K562 (cell line): ENCODE measurements at regions not wholly inside any gene's neighbourhood (a gene's known extent, or its start where the extent isn't known, plus 50 kb on each side); places are given as distances from the start of the nearest gene placed in this dataset.

Experiments
- ATAC-seq: fragments of 200-7000 bp; cut with Tn5 transposase; 3 replicates; pipeline ENCODE4 v1.9.1; 2020; ENCODE audit warnings: moderate library complexity
- BruUV-seq: library from RNA; stranded (reverse); fragments of 400-500 nt; replicated peaks from 2 replicates; lab custom pipeline; 2021; lab: Mats Ljungman, UMichigan
- CTCF ChIA-PET: fragments of 300-600 bp; formaldehyde crosslinking; extraction: SDS; loops from one replicate; lab custom pipeline; 2021; ENCODE audit warnings: low intra/inter-chr PET ratio; lab: Yijun Ruan, JAX
- POLR2A ChIA-PET: fragments of 300-600, 350-650 bp; sonication (Branson Sonifier 250); formaldehyde crosslinking; extraction: SDS; loops from one replicate; lab custom pipeline; 2021; ENCODE audit warnings: antibody characterized with exemption, inconsistent platforms; lab: Yijun Ruan, JAX
- DNase-seq, 4 experiments: peaks; one replicate each; pipeline versions ENCODE4 v3.0.0 to v3.0.0-alpha.2; 2011 to 2018; ENCODE audit warnings: low spot score in 3 of 4, mixed read lengths in 3 of 4; ENCODE audit errors: extremely low read depth in 1 of 4
- FAIRE-seq: peaks from 2 replicates; lab custom pipeline; 2011; peaks lifted over from hg19 to GRCh38; lab: Jason Lieb, UNC
- H2AFZ ChIP-seq: 2 replicates; pipeline ENCODE4 v1.6.0; 2011; ENCODE audit warnings: low read depth, low read length, control low read depth, inconsistent platforms
- H3K27ac ChIP-seq: fragments of 200-600 bp; 3 replicates; pipeline ENCODE4 v1.8.0; 2011; ENCODE audit warnings: low read depth, mild to moderate bottlenecking, control low read depth, inconsistent platforms, low read length, moderate library complexity, mixed read lengths; ENCODE audit errors: extremely low read depth
- H3K27me3 ChIP-seq, 2 experiments: fragments of 300-600 bp in 1 of 2; 2 replicates in 1 of 2; 3 replicates in 1 of 2; pipeline versions ENCODE4 v1.6.0 to v1.8.0; 2011; ENCODE audit warnings: inconsistent platforms in 2 of 2, low read length in 2 of 2, mild to moderate bottlenecking in 1 of 2, mixed read lengths in 1 of 2, moderate library complexity in 1 of 2; ENCODE audit not compliant: control insufficient read depth in 2 of 2, insufficient read depth in 2 of 2
- H3K36me3 ChIP-seq: fragments of 300-600 bp; 3 replicates; pipeline ENCODE4 v1.8.0; 2011; ENCODE audit warnings: mild to moderate bottlenecking, low read length, inconsistent platforms; ENCODE audit not compliant: control insufficient read depth, insufficient read depth
- H3K4me1 ChIP-seq, 2 experiments: fragments of 200-600 bp in 1 of 2; replicated peaks in 1 of 2; 2 replicates in 1 of 2; 3 replicates in 1 of 2; pipeline versions ENCODE4 v1.5.1 to v1.8.0; 2011; ENCODE audit warnings: inconsistent platforms in 2 of 2, low read length in 2 of 2, mild to moderate bottlenecking in 1 of 2, mixed read lengths in 1 of 2, moderate library complexity in 1 of 2; ENCODE audit not compliant: control insufficient read depth in 2 of 2, insufficient read depth in 2 of 2
- H3K4me2 ChIP-seq: 2 replicates; pipeline ENCODE4 v1.6.1; 2011; ENCODE audit warnings: low read length, control low read depth, inconsistent platforms, mixed read lengths; ENCODE audit not compliant: insufficient read depth
- H3K4me3 ChIP-seq: fragments of 200-600 bp; sonication (generic), shearing (Covaris generic); 2 replicates; pipeline ENCODE4 v1.5.1; 2016; ENCODE audit warnings: control low read depth, inconsistent platforms
- H3K79me2 ChIP-seq: fragments of 200-600 bp; 3 replicates; pipeline ENCODE4 v1.8.0; 2011; ENCODE audit warnings: low read length, inconsistent platforms; ENCODE audit not compliant: control insufficient read depth, insufficient read depth
- H3K9ac ChIP-seq, 2 experiments: 2 replicates each; pipeline versions ENCODE4 v1.6.0 to v1.6.1; 2011; ENCODE audit warnings: low read depth in 2 of 2, low read length in 2 of 2, control low read depth in 1 of 2, inconsistent platforms in 1 of 2, mild to moderate bottlenecking in 1 of 2, mixed read lengths in 1 of 2; ENCODE audit not compliant: insufficient read depth in 1 of 2
- H3K9me1 ChIP-seq: one replicate; pipeline ENCODE4 v1.6.0; 2011; ENCODE audit warnings: inconsistent platforms, mild to moderate bottlenecking, low read length, moderate library complexity; ENCODE audit not compliant: control insufficient read depth, insufficient read depth
- H3K9me3 ChIP-seq: replicated peaks from 2 replicates; pipeline ENCODE4 v1.5.1; 2011; ENCODE audit warnings: low read depth, low read length, inconsistent platforms; ENCODE audit not compliant: control insufficient read depth, insufficient read depth
- H4K20me1 ChIP-seq: replicated peaks from 2 replicates; pipeline ENCODE4 v1.6.1; 2011; ENCODE audit warnings: low read length, inconsistent platforms, mixed read lengths; ENCODE audit not compliant: control insufficient read depth, insufficient read depth
- CC2D1A ChIP-seq: fragments of 450-650 bp; IDR thresholded peaks from 2 replicates; pipeline ENCODE4 v1.6.1; 2017; ENCODE audit warnings: mild to moderate bottlenecking
- NBN ChIP-seq: fragments of 450-650 bp; IDR thresholded peaks from 2 replicates; pipeline ENCODE4 v1.6.1; 2016; ENCODE audit warnings: low read depth, mild to moderate bottlenecking
- NCOA4 ChIP-seq: fragments of 450-650 bp; IDR thresholded peaks from 2 replicates; pipeline ENCODE4 v1.6.1; 2018; ENCODE audit warnings: mild to moderate bottlenecking; ENCODE audit not compliant: partially characterized antibody
- POLR3G ChIP-seq: IDR thresholded peaks from 2 replicates; pipeline ENCODE4 v1.6.1; 2011; ENCODE audit not compliant: insufficient read length, insufficient replicate concordance; ENCODE audit errors: extremely low read depth
- SMAD1 ChIP-seq: fragments of 150-350 bp; IDR thresholded peaks from 2 replicates; pipeline ENCODE4 v1.6.1; 2014; ENCODE audit warnings: low read length, low read depth; ENCODE audit not compliant: partially characterized antibody
- STAT5A ChIP-seq: IDR thresholded peaks from 2 replicates; pipeline ENCODE4 v1.6.1; 2012; ENCODE audit warnings: low read length, inconsistent platforms, borderline replicate concordance
- WGBS: fragments of 100-300 bp; shearing (Covaris generic); methylation state at CpG from one replicate; pipeline ENCODE4 v1.1.6; 2016; ENCODE audit warnings: low coverage, mixed read lengths; ENCODE audit not compliant: insufficient coverage; ENCODE audit errors: missing lambda C conversion rate; 5-methylcytosine and 5-hydroxymethylcytosine counted together
- in situ Hi-C: fragments of 300-500 bp; cut with MboI; formaldehyde crosslinking; loops from 4 replicates; pipeline ENCODE4 v1.15.0; 2018; ENCODE audit warnings: inconsistent platforms, mixed read lengths
- intact Hi-C: fragments of 100-400 bp; cut with micrococcal nuclease; formaldehyde crosslinking; loops from 2 replicates; pipeline ENCODE4 v1.14.2; 2022
- TF ChIP-seq, protein P1 (sequence below): sonication (generic); formaldehyde crosslinking; IDR thresholded peaks from 2 replicates; pipeline ENCODE4 v1.8.0; 2023; ENCODE audit warnings: mild to moderate bottlenecking, missing genetic modification reagents
- TF ChIP-seq, protein P2 (sequence below): fragments of 450-650 bp; IDR thresholded peaks from 2 replicates; pipeline ENCODE4 v1.7.0; 2016; ENCODE audit warnings: borderline replicate concordance
- TF ChIP-seq, protein P3 (sequence below): sonication (generic); formaldehyde crosslinking; IDR thresholded peaks from 2 replicates; pipeline ENCODE4 v1.8.1; 2023; ENCODE audit warnings: mild to moderate bottlenecking, missing genetic modification reagents

DNA sequence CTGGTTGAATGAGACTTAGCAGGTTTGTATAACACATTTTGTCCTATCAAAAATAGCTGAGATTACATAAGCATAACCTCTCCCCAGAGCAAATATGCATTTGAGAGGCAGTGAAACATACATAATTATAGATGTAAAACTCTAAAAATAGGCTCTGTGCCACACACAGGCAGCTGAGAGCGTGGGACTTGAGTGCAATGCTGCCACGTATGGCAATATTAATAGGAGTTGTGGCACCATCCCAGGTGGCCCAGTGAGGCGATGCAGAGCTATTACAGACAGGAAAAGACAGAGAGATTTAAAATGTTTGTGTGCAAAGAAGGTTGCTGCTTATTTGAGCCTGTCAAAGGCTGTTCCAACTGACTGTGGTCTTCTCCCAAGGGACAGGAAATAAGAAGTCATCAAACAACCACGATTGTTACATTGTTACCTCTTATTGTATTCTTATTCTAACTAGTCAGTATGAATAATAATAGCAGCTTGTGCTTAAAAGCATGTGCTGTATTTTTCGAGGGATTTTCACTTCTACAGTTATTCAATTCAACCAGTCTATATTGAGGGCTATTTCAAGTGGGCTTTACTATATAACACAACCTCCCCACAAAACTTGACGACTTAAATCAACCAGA, 116.5 kb downstream of the SALL1 start:
- DNase-seq = no peak
- no peak for ATAC-seq
- no peak overlapping the region for H3K4me3 ChIP-seq
- intact Hi-C loops = no loop called here
- no peaks in the 10 kb centered on the region; the same call in 1 of the 2 replicates for H4K20me1 ChIP-seq
- POLR2A ChIA-PET = interaction anchor here (1.2 to 1.5 kb wide), 2 partner anchors 10 to 18 kb away, joined by 3 to 5 read pairs; no protein-coding TSS in a partner anchor
- no peaks in the 10 kb centered on the region for H3K4me1 ChIP-seq
- TF ChIP-seq NBN (no peak), NCOA4 (no peak), SMAD1 (no peak), STAT5A (no peak), CC2D1A (no peak), POLR3G (no peak)
- TF ChIP-seq, protein P1, sequence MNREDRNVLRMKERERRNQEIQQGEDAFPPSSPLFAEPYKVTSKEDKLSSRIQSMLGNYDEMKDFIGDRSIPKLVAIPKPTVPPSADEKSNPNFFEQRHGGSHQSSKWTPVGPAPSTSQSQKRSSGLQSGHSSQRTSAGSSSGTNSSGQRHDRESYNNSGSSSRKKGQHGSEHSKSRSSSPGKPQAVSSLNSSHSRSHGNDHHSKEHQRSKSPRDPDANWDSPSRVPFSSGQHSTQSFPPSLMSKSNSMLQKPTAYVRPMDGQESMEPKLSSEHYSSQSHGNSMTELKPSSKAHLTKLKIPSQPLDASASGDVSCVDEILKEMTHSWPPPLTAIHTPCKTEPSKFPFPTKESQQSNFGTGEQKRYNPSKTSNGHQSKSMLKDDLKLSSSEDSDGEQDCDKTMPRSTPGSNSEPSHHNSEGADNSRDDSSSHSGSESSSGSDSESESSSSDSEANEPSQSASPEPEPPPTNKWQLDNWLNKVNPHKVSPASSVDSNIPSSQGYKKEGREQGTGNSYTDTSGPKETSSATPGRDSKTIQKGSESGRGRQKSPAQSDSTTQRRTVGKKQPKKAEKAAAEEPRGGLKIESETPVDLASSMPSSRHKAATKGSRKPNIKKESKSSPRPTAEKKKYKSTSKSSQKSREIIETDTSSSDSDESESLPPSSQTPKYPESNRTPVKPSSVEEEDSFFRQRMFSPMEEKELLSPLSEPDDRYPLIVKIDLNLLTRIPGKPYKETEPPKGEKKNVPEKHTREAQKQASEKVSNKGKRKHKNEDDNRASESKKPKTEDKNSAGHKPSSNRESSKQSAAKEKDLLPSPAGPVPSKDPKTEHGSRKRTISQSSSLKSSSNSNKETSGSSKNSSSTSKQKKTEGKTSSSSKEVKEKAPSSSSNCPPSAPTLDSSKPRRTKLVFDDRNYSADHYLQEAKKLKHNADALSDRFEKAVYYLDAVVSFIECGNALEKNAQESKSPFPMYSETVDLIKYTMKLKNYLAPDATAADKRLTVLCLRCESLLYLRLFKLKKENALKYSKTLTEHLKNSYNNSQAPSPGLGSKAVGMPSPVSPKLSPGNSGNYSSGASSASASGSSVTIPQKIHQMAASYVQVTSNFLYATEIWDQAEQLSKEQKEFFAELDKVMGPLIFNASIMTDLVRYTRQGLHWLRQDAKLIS (CRISPR knock-in tag) = no peak
- TF ChIP-seq, protein P2, sequence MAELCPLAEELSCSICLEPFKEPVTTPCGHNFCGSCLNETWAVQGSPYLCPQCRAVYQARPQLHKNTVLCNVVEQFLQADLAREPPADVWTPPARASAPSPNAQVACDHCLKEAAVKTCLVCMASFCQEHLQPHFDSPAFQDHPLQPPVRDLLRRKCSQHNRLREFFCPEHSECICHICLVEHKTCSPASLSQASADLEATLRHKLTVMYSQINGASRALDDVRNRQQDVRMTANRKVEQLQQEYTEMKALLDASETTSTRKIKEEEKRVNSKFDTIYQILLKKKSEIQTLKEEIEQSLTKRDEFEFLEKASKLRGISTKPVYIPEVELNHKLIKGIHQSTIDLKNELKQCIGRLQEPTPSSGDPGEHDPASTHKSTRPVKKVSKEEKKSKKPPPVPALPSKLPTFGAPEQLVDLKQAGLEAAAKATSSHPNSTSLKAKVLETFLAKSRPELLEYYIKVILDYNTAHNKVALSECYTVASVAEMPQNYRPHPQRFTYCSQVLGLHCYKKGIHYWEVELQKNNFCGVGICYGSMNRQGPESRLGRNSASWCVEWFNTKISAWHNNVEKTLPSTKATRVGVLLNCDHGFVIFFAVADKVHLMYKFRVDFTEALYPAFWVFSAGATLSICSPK = no peak
- TF ChIP-seq, protein P3, sequence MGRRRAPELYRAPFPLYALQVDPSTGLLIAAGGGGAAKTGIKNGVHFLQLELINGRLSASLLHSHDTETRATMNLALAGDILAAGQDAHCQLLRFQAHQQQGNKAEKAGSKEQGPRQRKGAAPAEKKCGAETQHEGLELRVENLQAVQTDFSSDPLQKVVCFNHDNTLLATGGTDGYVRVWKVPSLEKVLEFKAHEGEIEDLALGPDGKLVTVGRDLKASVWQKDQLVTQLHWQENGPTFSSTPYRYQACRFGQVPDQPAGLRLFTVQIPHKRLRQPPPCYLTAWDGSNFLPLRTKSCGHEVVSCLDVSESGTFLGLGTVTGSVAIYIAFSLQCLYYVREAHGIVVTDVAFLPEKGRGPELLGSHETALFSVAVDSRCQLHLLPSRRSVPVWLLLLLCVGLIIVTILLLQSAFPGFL = no peak
- TF ChIP-seq, all 486 proteins: peak for 0
- BruUV-seq = no TSS peak
- H3K27ac ChIP-seq = no peak overlapping the region
- CTCF ChIA-PET = no interaction called here
- H3K27me3 ChIP-seq = no peaks in the 10 kb centered on the region; a peak in 2 of 5 replicates
- no peak overlapping the region for H3K4me2 ChIP-seq
- in situ Hi-C loops = no loop called here
- 1% methylated on average over 6 of the region's 6 CpGs for WGBS
- H3K9ac ChIP-seq = no peak overlapping the region
- FAIRE-seq = no peak
- no peaks in the 10 kb centered on the region for H3K9me1 ChIP-seq
- H3K79me2 ChIP-seq = no peaks in the 10 kb centered on the region
- H2AFZ ChIP-seq = no peak overlapping the region
- no peaks in the 10 kb centered on the region for H3K9me3 ChIP-seq
- no peaks in the 10 kb centered on the region for H3K36me3 ChIP-seq
